Psoas muscle (tissue), 7 donors: ENCODE measurements at regions not wholly inside any gene's neighbourhood (a gene's known extent, or its start where the extent isn't known, plus 50 kb on each side); places are given as distances from the start of the nearest gene placed in this dataset.

Experiments
- ATAC-seq, 4 donors: fragments of 200-7000 bp; cut with Tn5 transposase; one replicate each; pipeline ENCODE4 v1.9.1; 2020; ENCODE audit warnings: moderate library complexity in 3 of 4, mild to moderate bottlenecking in 2 of 4
- DNase-seq, 2 donors: peaks; one replicate each; pipeline ENCODE4 v3.0.0-alpha.2; 2020
- H3K27ac ChIP-seq: fragments of 200-600 bp; one replicate; pipeline ENCODE4 v1.8.0; 2022
- H3K27me3 ChIP-seq, 3 donors: fragments of 200-600 bp in 1 of 3; one replicate each; pipeline versions ENCODE4 v1.6.1 to v1.8.0; 2013 to 2022; ENCODE audit warnings: low read length in 2 of 3, mild to moderate bottlenecking in 2 of 3, moderate library complexity in 1 of 3; ENCODE audit not compliant: insufficient read depth in 3 of 3
- H3K36me3 ChIP-seq, 2 donors: fragments of 200-600 bp in 1 of 2; one replicate each; pipeline versions ENCODE4 v1.6.1 to v1.8.0; 2013 to 2022; ENCODE audit warnings: low read depth in 1 of 2, mild to moderate bottlenecking in 1 of 2, moderate library complexity in 1 of 2; ENCODE audit not compliant: insufficient read depth in 1 of 2
- H3K4me1 ChIP-seq: fragments of 200-600 bp; one replicate; pipeline ENCODE4 v1.8.0; 2022
- H3K4me3 ChIP-seq: fragments of 200-600 bp; one replicate; pipeline ENCODE4 v1.8.0; 2022; ENCODE audit warnings: mild to moderate bottlenecking
- H3K9me3 ChIP-seq: fragments of 200-600 bp; one replicate; pipeline ENCODE4 v1.8.0; 2022
- WGBS, 3 donors: extraction: QIAGEN DNeasy Blood & Tissue Kit; methylation state at CpG; one replicate each; pipeline versions ENCODE4 v1.1.6 to v1.1.7; 2013; 5-methylcytosine and 5-hydroxymethylcytosine counted together
- intact Hi-C, 2 donors: fragments of 100-400 bp; cut with DNase I; formaldehyde crosslinking; loops; one replicate each; pipeline versions ENCODE4 v1.11.0 to v1.14.2; 2022
- TF ChIP-seq, protein P1 (sequence below): fragments of 200-600 bp; IDR thresholded peaks from one replicate; pipeline ENCODE4 v1.8.0; 2022; ENCODE audit warnings: antibody characterized with exemption
- donor health status: healthy with polysubstance abuse.
- donor health status: DM: no; HTN: no; CAD: no; lungs with moderate emphysema.
- donor health status: Bipolar disorder and iron deficiency.
- donor health status: healthy.
- donor health status: DM: yes; HTN: yes; CAD: no.
- donor health status: DM: no; HTN: no; CAD: no.
- donor health status: DM: yes; HTN: yes; CAD: no.

DNA sequence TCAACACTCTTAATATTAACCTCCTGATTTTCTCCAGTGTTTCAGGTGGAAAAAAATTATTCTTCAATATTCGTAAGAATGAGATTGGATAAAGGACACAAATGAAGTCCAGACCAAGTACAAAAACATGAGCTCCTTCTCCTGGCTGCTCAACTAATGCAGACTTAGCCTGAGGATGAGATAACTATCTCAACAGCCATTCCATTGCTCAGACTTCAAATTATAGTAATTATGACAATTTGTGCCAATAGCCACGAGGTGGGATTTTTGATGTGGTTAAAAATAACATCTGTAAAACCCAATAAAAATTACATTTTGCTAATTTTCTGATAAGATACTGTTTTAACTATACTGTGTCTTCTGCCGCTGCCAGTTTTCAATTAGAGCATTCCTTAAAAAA lies 323.6 kb downstream of the SOX2 start:
- ATAC-seq (no peak), DNase-seq (no peak)
- intact Hi-C loops, result no loop called here
- no peaks in the 10 kb centered on the region for H3K36me3 ChIP-seq
- H3K4me1 ChIP-seq, result no peaks in the 10 kb centered on the region
- WGBS, 3 donors, result 66 to 74% (median 71%) methylated on average over 3 of the region's 3 CpGs
- H3K27me3 ChIP-seq, result no peaks in the 10 kb centered on the region
- H3K27ac ChIP-seq, result no peak overlapping the region
- H3K9me3 ChIP-seq, result no peaks in the 10 kb centered on the region
- TF ChIP-seq, protein P1, sequence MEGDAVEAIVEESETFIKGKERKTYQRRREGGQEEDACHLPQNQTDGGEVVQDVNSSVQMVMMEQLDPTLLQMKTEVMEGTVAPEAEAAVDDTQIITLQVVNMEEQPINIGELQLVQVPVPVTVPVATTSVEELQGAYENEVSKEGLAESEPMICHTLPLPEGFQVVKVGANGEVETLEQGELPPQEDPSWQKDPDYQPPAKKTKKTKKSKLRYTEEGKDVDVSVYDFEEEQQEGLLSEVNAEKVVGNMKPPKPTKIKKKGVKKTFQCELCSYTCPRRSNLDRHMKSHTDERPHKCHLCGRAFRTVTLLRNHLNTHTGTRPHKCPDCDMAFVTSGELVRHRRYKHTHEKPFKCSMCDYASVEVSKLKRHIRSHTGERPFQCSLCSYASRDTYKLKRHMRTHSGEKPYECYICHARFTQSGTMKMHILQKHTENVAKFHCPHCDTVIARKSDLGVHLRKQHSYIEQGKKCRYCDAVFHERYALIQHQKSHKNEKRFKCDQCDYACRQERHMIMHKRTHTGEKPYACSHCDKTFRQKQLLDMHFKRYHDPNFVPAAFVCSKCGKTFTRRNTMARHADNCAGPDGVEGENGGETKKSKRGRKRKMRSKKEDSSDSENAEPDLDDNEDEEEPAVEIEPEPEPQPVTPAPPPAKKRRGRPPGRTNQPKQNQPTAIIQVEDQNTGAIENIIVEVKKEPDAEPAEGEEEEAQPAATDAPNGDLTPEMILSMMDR, result no peak
- no peak overlapping the region for H3K4me3 ChIP-seq

DNA sequence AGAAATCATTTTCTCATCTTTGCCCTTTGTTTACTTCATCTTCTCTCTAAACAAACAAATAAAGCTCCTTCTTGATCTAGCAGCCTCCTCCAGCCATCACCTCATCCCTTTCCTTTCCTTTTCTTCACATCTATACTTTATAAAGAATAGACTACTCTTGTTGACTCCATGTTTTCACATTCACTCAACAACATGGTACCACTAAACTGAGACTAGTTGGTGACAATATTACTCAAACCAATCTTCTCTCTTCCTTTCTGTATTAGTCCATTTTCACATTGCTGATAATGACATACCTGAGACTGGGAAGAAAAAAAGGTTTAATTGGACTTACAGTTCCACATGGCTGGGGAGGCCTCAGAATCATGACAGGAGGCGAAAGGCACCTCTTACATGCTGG lies 324.7 kb downstream of the SOX2 start:
- DNase-seq, result no peak
- Histone ChIP-seq H3K4me1 (no peaks in the 10 kb centered on the region), H3K9me3 (no peaks in the 10 kb centered on the region), H3K36me3 (no peaks in the 10 kb centered on the region), H3K4me3 (no peak overlapping the region), H3K27me3 (no peaks in the 10 kb centered on the region), H3K27ac (no peak overlapping the region)
- intact Hi-C loops, result no loop called here
- 84 to 97% (median 93%) methylated on average over 1 of the region's 1 CpG for WGBS, 3 donors
- TF ChIP-seq, protein P1, result no peak
- ATAC-seq, result no peak

DNA sequence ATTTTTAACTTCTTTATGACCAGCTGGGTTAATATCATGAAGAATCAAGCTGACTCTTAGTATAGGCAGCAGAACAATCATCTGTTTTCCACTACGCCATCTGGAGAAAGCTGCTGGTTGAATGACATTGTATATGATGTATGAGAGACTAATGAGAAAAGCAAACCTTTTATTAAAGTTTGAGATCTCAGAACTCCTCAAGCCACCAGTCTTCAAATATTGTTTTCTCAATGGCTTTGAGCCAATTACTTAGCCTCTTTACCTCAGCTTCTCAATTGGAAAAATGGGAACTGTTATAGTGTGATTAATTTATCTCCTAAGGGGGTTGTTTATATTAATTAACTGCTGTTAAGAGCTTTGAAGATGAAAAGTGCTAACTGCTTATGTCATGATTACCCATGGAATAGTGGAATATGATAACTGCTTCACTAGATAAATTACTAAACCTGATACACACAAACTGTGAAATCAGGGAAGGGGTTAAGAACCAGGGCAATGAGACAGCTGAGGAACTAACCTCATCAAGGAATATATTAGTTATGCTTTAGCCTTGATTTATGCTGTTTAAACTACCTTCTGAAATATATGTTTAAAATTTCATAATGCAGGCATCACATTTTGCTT lies 330.1 kb downstream of the SOX2 start:
- Histone ChIP-seq H3K27ac (no peak overlapping the region), H3K4me1 (no peaks in the 10 kb centered on the region), H3K27me3 (no peaks in the 10 kb centered on the region), H3K9me3 (no peaks in the 10 kb centered on the region), H3K4me3 (no peak overlapping the region), H3K36me3 (no peaks in the 10 kb centered on the region)
- 64 to 76% (median 75%) methylated on average over 1 of the region's 1 CpG for WGBS, 3 donors
- intact Hi-C loops, result loop anchor here in 1 of 2 donors (2.0 kb wide), 1 partner anchor 37 kb away; no protein-coding TSS in a partner anchor
- TF ChIP-seq, protein P1, result no peak
- no peak for ATAC-seq
- DNase-seq, result no peak

DNA sequence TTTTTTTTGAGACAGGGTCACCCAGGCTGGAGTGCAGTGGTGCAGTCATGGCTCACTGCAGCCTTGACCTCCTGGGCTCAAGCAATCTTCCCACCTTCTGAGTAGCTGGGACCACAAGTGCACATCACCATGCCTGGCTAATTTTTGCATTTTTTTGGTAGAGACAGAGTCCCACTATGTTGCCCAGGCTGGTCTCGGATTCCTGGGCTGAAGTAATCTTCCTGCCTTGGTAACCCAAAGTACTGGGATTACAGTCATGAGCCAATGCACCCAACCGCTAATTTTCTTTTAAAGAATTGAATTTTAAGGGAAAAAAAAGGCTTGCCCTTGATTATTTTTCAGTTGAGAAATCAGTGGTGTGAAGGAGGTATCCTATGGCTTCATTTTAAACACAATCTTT lies 334.0 kb downstream of the SOX2 start:
- TF ChIP-seq, protein P1, result no peak
- intact Hi-C loops, result no loop called here
- Histone ChIP-seq H3K4me1 (no peaks in the 10 kb centered on the region), H3K27me3 (no peaks in the 10 kb centered on the region), H3K27ac (no peak overlapping the region), H3K9me3 (no peaks in the 10 kb centered on the region), H3K4me3 (no peak overlapping the region), H3K36me3 (no peaks in the 10 kb centered on the region)
- DNase-seq, result no peak
- ATAC-seq, result no peak
- 62 to 73% (median 66%) methylated on average over 2 of the region's 2 CpGs for WGBS, 3 donors

DNA sequence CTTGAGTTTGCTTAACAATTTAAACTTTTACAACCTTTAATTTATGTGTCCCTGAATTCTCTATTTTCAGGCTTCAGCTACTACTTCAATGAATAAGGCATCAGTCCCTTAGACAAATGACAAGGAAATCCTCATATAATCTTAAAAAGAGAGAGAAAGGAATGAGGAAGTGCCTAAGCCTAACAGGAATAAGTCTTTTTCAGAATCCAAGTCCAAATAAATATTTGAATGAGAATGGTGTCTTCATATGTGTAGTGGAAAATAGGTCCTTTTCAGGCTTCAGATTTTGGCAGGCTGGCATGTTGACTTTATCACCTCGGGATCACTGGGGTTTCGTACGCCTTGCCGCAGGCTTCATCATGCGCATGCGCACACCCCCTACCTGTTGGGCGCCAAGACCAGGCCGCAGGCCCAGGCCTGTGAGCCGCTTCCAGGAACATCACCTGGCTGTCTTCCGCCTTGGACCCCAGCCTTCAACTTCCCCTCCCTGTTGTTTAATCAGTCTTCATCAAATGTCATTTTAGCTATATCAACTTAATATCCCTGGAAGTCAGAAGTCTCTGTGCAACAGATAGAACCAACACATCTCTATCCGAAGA lies 334.5 kb downstream of the SOX2 start:
- intact Hi-C loops, result no loop called here
- WGBS, 3 donors, result 71 to 78% (median 75%) methylated on average over 11 of the region's 11 CpGs
- DNase-seq, result no peak

More for the DNA sequence above, 334.5 kb downstream of the SOX2 start:
- no peak for ATAC-seq
- Histone ChIP-seq H3K4me3 (no peak overlapping the region), H3K27ac (no peak overlapping the region), H3K4me1 (no peaks in the 10 kb centered on the region), H3K27me3 (no peaks in the 10 kb centered on the region), H3K36me3 (no peaks in the 10 kb centered on the region), H3K9me3 (no peaks in the 10 kb centered on the region)
- TF ChIP-seq, protein P1, result no peak
